ENCODE measurements at regions not wholly inside any gene's neighbourhood (a gene's known extent, or its start where the extent isn't known, plus 50 kb on each side); places are given as distances from the start of the nearest gene placed in this dataset.

DNA sequence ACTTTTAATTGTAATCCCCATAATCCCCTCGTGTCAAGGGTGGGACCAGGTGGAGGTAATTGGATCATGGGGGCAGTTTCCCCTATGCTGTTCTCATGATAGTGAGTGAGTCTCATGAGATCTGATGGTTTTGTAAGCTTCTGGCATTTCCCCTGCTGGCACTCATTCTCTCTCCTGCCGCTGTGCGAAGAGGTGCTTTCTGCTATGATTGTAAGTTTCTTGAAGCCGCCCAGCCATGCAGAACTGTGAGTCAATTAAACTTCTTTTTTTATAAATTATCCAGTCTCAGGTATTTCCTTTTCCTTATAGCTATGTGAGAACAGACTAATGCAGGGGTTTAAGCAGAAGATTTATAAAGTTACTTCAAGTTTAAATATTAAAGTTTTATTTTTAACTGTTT, 655.2 kb downstream of the EPHA4 start:
- no peak for DNase-seq (ENCODE audit: low spot score)

GRCh38 chr2:220930271-220931076, 641.6 kb downstream of the EPHA4 start:
- DNase-seq (ENCODE audit: low spot score) = no peak

GRCh38 chr2:220931491-220931890, 640.6 kb downstream of the EPHA4 start:
- DNase-seq (ENCODE audit: low spot score) = no peak

- no peak for DNase-seq (ENCODE audit: low spot score)
Measured at GRCh38 chr2:220932041-220932440, 640.1 kb downstream of the EPHA4 start.

GRCh38 chr2:220935789-220936321, 636.2 kb downstream of the EPHA4 start:
- DNase-seq (ENCODE audit: low spot score) = no peak

DNA sequence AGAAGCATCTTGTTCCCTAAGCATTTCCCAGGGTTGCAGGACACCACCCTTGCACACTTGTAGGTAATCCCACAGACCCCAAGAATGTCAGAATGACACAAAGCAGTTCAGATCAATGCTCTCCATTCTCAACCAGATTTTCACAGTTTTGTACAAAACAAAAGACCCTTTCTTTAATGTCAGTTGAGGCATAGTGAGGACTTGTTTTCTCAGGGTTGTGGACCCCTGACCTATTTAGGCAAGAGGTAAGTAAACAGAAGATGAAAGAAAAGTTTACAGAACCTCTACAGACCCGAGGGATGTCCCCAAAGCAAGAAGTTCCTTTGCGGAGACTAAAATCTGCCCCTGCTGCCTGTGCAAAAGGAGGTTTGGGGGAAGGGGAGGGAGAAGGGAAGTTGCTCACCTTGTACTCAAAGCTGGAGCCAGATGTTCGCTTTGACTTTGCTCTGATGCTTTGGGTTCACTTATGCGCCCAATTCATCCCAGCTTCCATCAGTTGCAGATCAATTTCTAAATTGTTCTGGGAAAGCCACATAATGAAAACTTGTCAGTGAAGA, 635.4 kb downstream of the EPHA4 start:
- DNase-seq (ENCODE audit: low spot score) = no peak

DNA sequence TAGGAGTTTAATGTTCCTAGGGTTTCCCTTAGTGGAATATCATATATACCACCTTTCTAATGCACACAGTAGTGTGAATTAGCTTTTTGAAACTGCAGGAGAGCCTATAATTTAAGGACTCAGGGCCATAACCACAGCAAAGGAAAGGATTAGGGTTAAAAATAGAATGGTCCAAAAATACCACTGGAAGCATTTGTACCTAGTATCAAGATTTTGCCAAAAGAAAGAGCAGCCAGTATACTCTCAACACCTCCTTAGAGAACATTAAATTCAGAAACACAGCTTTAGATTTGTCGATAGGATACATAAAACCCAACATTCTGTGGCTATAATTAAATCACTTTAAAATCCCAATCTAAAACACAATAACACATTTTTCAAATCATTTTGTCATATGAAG, 634.9 kb downstream of the EPHA4 start:
- DNase-seq (ENCODE audit: low spot score) = no peak

- no peak for DNase-seq (ENCODE audit: low spot score)
Measured at GRCh38 chr2:220940646-220941045, 631.5 kb downstream of the EPHA4 start.

- DNase-seq (ENCODE audit: low spot score) = no peak
Measured at GRCh38 chr2:220941683-220942082, 630.4 kb downstream of the EPHA4 start.

- DNase-seq (ENCODE audit: low spot score) = no peak
Measured at GRCh38 chr2:220946552-220946951, 625.6 kb downstream of the EPHA4 start.

- no peak for DNase-seq (ENCODE audit: low spot score)
Measured at GRCh38 chr2:220948579-220948978, 623.5 kb downstream of the EPHA4 start.

GRCh38 chr2:220949466-220949865, 622.6 kb downstream of the EPHA4 start:
- DNase-seq (ENCODE audit: low spot score) = no peak

DNA sequence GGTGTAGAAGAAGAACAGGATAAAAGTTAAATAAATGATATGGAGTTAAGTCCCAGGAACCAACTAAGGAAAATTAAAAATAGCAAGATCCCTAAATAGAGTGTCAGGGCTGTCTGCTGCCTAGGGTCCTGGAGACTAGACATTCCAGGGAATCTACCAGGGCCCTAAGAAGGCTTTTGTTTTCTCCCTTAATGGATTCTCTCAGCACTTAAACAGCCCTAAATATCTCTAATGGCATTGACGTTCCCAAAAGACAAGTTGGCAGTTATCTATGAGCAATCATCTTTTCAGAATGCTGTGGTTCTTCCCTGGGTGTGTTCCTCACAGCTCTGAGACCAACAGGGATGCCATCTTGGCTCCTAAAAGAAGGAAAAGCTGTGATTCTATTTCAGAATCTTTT, 616.3 kb downstream of the EPHA4 start:
- DNase-seq (ENCODE audit: low spot score) = no peak

DNA sequence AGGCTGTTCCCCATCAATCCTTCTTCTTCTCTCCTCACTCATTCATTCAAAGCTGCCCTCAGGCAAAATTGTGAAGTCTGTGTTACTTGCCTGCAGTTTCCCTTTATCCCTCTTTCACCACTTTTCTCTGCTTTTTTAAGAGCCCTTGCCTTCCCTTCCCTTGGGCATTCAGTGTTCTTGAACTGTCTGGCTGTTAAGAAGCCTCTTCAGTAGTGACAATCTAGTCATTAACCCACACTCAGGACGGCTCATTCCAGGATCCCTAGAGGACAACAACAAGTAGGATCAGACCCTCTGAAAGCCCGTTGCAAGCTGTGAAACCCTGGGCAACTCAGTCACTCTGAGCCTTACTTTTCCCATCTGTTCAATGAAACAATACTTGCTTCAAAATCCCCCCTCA, 615.7 kb downstream of the EPHA4 start:
- no peak for DNase-seq (ENCODE audit: low spot score)

DNA sequence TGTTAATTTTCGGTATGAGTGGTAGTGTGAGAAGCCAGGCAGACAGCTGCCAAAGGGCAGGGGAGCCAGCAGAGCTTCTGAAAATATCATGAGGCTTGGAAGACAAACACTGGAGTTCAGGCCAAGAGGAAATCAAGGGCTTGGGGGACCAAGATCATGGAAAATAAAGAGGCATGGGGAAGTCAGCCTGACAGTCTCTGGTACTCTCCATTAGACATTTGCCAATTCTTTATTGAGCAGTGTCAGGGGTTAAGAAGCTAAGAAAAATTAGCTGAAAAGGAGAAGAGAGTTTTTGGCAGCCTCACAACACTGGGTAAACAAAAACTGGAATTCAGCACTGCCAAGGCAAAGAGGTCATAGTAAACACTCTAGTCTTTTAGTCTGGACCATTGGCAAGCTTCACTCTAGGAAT, 612.7 kb downstream of the EPHA4 start:
- DNase-seq (ENCODE audit: low spot score) = peak; percentile 35

- DNase-seq (ENCODE audit: low spot score) = no peak
Measured at GRCh38 chr2:220961143-220961860, 610.8 kb downstream of the EPHA4 start.

DNA sequence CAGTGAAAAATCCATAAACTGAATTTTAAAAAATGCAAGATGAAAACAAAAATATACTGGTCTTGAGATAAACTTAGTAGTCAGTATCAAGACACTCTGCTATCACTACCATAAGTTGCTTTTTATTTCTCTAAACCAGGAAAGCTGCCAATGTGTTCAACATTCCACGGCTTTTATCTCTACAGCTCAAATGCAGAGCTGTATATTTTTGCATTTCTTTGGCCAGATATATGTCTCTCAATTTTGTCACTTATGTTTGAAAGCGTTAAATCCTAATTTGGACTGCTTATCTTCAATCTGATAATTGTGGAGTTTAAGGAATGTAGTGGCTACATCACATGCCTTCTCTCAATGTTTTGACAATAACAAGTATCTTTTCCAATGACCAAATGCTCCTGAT, 609.5 kb downstream of the EPHA4 start:
- no peak for DNase-seq (ENCODE audit: low spot score)

DNA sequence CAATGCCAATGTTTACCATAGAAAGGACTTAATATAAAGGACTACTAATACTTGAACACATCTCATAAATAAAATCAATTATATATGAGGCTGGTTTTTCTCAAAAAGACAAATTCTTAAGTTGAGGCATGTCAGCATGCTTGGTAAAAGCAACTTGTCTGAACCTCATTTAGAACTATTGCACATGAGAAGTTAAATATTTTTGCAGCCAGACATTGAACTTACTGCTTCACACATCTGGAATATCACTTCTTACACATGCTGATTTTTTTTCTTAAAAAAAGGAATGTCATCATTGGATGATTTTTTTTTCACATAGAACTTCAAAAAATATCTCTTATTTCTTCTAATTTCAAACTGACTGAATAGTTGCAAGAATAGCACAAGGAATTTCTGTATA, 609.0 kb downstream of the EPHA4 start:
- no peak for DNase-seq (ENCODE audit: low spot score)

DNA sequence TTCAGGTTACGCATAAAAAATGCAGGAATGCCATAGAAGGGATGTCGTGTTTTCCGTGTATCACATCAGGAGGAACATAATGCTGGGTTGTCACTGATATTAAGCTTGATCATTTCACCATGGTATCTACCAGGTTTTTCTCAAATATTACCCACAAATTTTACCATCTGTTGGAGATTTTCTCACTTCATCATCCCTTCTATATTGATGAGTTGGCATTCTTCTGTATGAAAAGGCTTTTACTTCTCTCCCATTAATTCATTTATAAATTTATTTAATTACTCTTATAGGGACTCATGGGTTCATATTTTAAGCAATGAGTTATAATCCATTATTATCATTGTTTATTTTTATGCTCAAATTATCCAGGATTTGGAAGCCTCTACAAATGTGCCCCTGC, 608.2 kb downstream of the EPHA4 start:
- no peak for DNase-seq (ENCODE audit: low spot score)

GRCh38 chr2:220966636-220967035, 605.5 kb downstream of the EPHA4 start:
- no peak for DNase-seq (ENCODE audit: low spot score)

GRCh38 chr2:220969348-220969747, 602.8 kb downstream of the EPHA4 start:
- no peak for DNase-seq (ENCODE audit: low spot score)

DNA sequence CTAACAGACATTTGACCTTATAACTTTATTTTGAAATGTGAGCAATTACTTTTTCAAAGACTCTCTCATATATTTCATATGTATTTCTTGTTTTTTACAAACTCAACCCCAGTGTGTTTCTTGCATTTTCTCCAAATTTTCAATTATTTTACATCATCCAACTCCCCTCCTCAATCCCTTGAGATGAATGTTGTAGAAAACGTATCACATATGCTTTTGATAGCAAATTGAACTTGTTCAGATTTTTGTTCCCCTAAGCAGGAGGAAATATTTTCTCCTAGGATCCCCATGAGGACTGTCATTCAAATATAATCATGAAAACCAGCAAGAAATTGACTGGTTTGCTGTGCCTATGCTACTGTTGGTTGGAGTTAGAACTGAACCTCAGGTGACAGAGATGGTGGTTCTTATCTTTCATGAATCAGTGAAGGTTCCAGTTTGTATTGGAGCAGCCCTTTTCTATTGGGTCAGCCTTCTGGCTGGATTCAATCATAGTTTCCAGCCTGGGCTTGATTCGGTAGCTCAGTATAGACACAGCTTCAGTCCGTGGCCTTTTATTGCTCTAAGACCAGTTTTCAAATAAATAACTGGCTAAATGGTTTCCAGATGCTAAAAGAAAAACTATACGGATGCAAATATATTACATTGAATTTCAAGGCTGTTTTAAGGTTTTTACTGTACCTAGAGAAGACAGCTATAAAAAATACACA, 591.0 kb downstream of the EPHA4 start:
- DNase-seq (ENCODE audit: low spot score) = no peak

Measured in putamen (tissue), 1 donor.